NCI-H146 treated with DMSO at 0.1 percent for 48 hours (cell line): ENCODE measurements at regions not wholly inside any gene's neighbourhood (a gene's known extent, or its start where the extent isn't known, plus 50 kb on each side); places are given as distances from the start of the nearest gene placed in this dataset.
"Not testable (repeated sequence)": the region's sequence is repeated elsewhere in the genome, so short reads cannot be mapped to it uniquely, and the experiment has no call there.

Experiments used
- DNase-seq: peaks from one replicate; lab custom pipeline; 2025; ENCODE audit not compliant: unreplicated experiment; lab: John Stamatoyannopoulos, UW

GRCh38 chr10:45056806-45057205 is 56.1 kb downstream of the ZNF22 start:
- not testable (repeated sequence) for DNase-seq

GRCh38 chr10:45058580-45058979 is 57.9 kb downstream of the ZNF22 start:
- DNase-seq, result no peak

GRCh38 chr10:45058992-45059561 is 58.4 kb downstream of the ZNF22 start:
- no peak for DNase-seq

- DNase-seq, result no peak
Observed at GRCh38 chr10:45059632-45060031, 58.9 kb downstream of the ZNF22 start.

GRCh38 chr10:45061982-45062381 is 61.3 kb downstream of the ZNF22 start:
- DNase-seq, result no peak

- no peak for DNase-seq
Observed at GRCh38 chr10:45063591-45064231, 63.0 kb downstream of the ZNF22 start.

GRCh38 chr10:45064998-45065397 is 64.3 kb downstream of the ZNF22 start:
- no peak for DNase-seq

GRCh38 chr10:45071043-45071813 is 70.5 kb downstream of the ZNF22 start:
- no peak for DNase-seq

GRCh38 chr10:45075216-45075615 is 74.5 kb downstream of the ZNF22 start:
- no peak for DNase-seq

- no peak for DNase-seq
Observed at GRCh38 chr10:45075826-45076380, 75.2 kb downstream of the ZNF22 start.

- DNase-seq, result no peak
Observed at GRCh38 chr10:45076891-45077290, 76.2 kb downstream of the ZNF22 start.

GRCh38 chr10:45080331-45080730 is 79.6 kb downstream of the ZNF22 start:
- no peak for DNase-seq

GRCh38 chr10:45082176-45082575 is 81.5 kb downstream of the ZNF22 start:
- no peak for DNase-seq

GRCh38 chr10:45091968-45092367 is 91.2 kb downstream of the ZNF22 start:
- no peak for DNase-seq

- DNase-seq, result no peak
Observed at GRCh38 chr10:45093945-45094344, 93.2 kb downstream of the ZNF22 start.

GRCh38 chr10:45095286-45095685 is 94.6 kb downstream of the ZNF22 start:
- no peak for DNase-seq

- no peak for DNase-seq
Observed at GRCh38 chr10:45096001-45096400, 95.3 kb downstream of the ZNF22 start.

- no peak for DNase-seq
Observed at GRCh38 chr10:45100429-45100828, 99.7 kb downstream of the ZNF22 start.

GRCh38 chr10:45104674-45105073 is 104.0 kb downstream of the ZNF22 start:
- DNase-seq, result no peak

- not testable (repeated sequence) for DNase-seq
Observed at GRCh38 chr10:45105309-45105708, 104.6 kb downstream of the ZNF22 start.

GRCh38 chr10:45106236-45106856 is 105.6 kb downstream of the ZNF22 start:
- DNase-seq, result no peak

- DNase-seq, result no peak
Observed at GRCh38 chr10:45111509-45111908, 110.8 kb downstream of the ZNF22 start.
